HepG2 (cell line): ENCODE measurements at regions not wholly inside any gene's neighbourhood (a gene's known extent, or its start where the extent isn't known, plus 50 kb on each side); places are given as distances from the start of the nearest gene placed in this dataset.

Source experiments
- ATAC-seq: fragments of 200-7000 bp; cut with Tn5 transposase; 3 replicates; pipeline ENCODE4 v1.9.1; 2020; ENCODE audit warnings: mild to moderate bottlenecking, moderate library complexity
- BruUV-seq: library from RNA; stranded (reverse); fragments of 400-500 nt; replicated peaks from 2 replicates; lab custom pipeline; 2021; lab: Mats Ljungman, UMichigan
- CTCF ChIA-PET: fragments of 300-600 bp; formaldehyde crosslinking; extraction: SDS; loops from one replicate; lab custom pipeline; 2021; ENCODE audit warnings: low total read pairs, inconsistent platforms, low intra/inter-chr PET ratio; lab: Yijun Ruan, JAX
- POLR2A ChIA-PET: fragments of 350-600 bp; sonication (Branson Sonifier 250); formaldehyde crosslinking; loops from one replicate; lab custom pipeline; 2020; ENCODE audit warnings: antibody characterized with exemption, inconsistent platforms; lab: Yijun Ruan, JAX
- DNase-seq: peaks from one replicate; pipeline ENCODE4 v3.0.0-alpha.2; 2015; ENCODE audit warnings: low spot score
- FAIRE-seq: peaks from 3 replicates; lab custom pipeline; 2011; peaks lifted over from hg19 to GRCh38; lab: Jason Lieb, UNC
- H2AFZ ChIP-seq: one replicate; pipeline ENCODE4 v1.6.1; 2011; ENCODE audit warnings: low read length, inconsistent platforms
- H3K27ac ChIP-seq: fragments of 300-600 bp; 3 replicates; pipeline ENCODE4 v1.8.0; 2011; ENCODE audit warnings: mixed run types, mild to moderate bottlenecking, mixed read lengths, low read length, inconsistent platforms; ENCODE audit not compliant: insufficient read depth; ENCODE audit errors: extremely low read length
- H3K27me3 ChIP-seq, 2 experiments: fragments of 200-600 bp in 1 of 2; 2 replicates in 1 of 2; 3 replicates in 1 of 2; pipeline versions ENCODE4 v1.6.0 to v1.8.0; 2011; ENCODE audit warnings: low read length in 2 of 2, mild to moderate bottlenecking in 2 of 2, moderate library complexity in 2 of 2, inconsistent platforms in 1 of 2; ENCODE audit not compliant: insufficient read depth in 2 of 2, control insufficient read depth in 1 of 2
- H3K36me3 ChIP-seq, 2 experiments: fragments of 200-600 bp in 1 of 2; replicated peaks in 1 of 2; 2 replicates in 1 of 2; 3 replicates in 1 of 2; pipeline versions ENCODE4 v1.5.1 to v1.8.0; 2011; ENCODE audit warnings: low read length in 2 of 2, inconsistent platforms in 1 of 2; ENCODE audit not compliant: insufficient read depth in 2 of 2, control insufficient read depth in 1 of 2
- H3K4me1 ChIP-seq: 2 replicates; pipeline ENCODE4 v1.5.1; 2012; ENCODE audit warnings: low read length, inconsistent platforms; ENCODE audit not compliant: insufficient read depth
- H3K4me2 ChIP-seq: 2 replicates; pipeline ENCODE4 v1.6.0; 2011; ENCODE audit warnings: low read depth, low read length, inconsistent platforms
- H3K4me3 ChIP-seq, 3 experiments: fragments of 200-600 bp in 1 of 3; sonication (generic), shearing (Covaris generic) in 1 of 3; replicated peaks in 1 of 3; 2 replicates each; pipeline ENCODE4 v1.5.1; 2011 to 2016; ENCODE audit warnings: low read length in 3 of 3, inconsistent platforms in 2 of 3, low read depth in 2 of 3, mild to moderate bottlenecking in 2 of 3, control low read depth in 1 of 3, mixed read lengths in 1 of 3; ENCODE audit not compliant: insufficient read depth in 1 of 3
- H3K79me2 ChIP-seq: one replicate; pipeline ENCODE4 v1.6.1; 2011; ENCODE audit warnings: low read length, inconsistent platforms; ENCODE audit not compliant: insufficient read depth
- H3K9ac ChIP-seq: 2 replicates; pipeline ENCODE4 v1.6.0; 2011; ENCODE audit warnings: mild to moderate bottlenecking, low read depth, low read length, inconsistent platforms; ENCODE audit not compliant: insufficient read depth
- H3K9me3 ChIP-seq: 2 replicates; pipeline ENCODE4 v1.5.1; 2012; ENCODE audit warnings: mild to moderate bottlenecking, low read length
- H4K20me1 ChIP-seq: 2 replicates; pipeline ENCODE4 v1.6.0; 2011; ENCODE audit warnings: inconsistent platforms, mild to moderate bottlenecking, low read length, moderate library complexity; ENCODE audit not compliant: insufficient read depth
- ATF3 ChIP-seq: sonication (generic); formaldehyde crosslinking; IDR thresholded peaks from 2 replicates; pipeline ENCODE4 v1.4.0; 2020; ENCODE audit warnings: missing genetic modification reagents
- POGK ChIP-seq: sonication (generic); formaldehyde crosslinking; conservative IDR thresholded peaks from 2 replicates; pipeline ENCODE4 v1.8.0; 2022; ENCODE audit warnings: mild to moderate bottlenecking, moderate library complexity, missing genetic modification reagents
- REL ChIP-seq: sonication (generic); formaldehyde crosslinking; conservative IDR thresholded peaks from 2 replicates; pipeline ENCODE4 v1.8.0; 2022; ENCODE audit warnings: mild to moderate bottlenecking, missing genetic modification reagents, moderate library complexity
- RORA ChIP-seq: sonication (generic); formaldehyde crosslinking; IDR thresholded peaks from 2 replicates; pipeline ENCODE4 v1.5.0; 2020; ENCODE audit warnings: mild to moderate bottlenecking, missing genetic modification reagents, moderate library complexity
- ZFP36L1 ChIP-seq: sonication (generic); formaldehyde crosslinking; IDR thresholded peaks from 2 replicates; pipeline ENCODE4 v1.8.0; 2022; ENCODE audit warnings: mild to moderate bottlenecking, missing genetic modification reagents, moderate library complexity
- ZNF33B ChIP-seq: sonication (generic); formaldehyde crosslinking; IDR thresholded peaks from 2 replicates; pipeline ENCODE4 v1.5.1; 2020; ENCODE audit warnings: mild to moderate bottlenecking, missing genetic modification reagents
- ZNF577 ChIP-seq: sonication (generic); formaldehyde crosslinking; IDR thresholded peaks from 2 replicates; pipeline ENCODE4 v1.4.0; 2020; ENCODE audit warnings: mild to moderate bottlenecking, low read depth, missing genetic modification reagents, borderline replicate concordance
- WGBS: methylation state at CpG from one replicate; pipeline ENCODE4 v1.1.6; 2017; ENCODE audit warnings: low lambda C conversion rate; 5-methylcytosine and 5-hydroxymethylcytosine counted together
- in situ Hi-C: cut with HindIII; loops from 2 replicates; pipeline ENCODE4 v1.10.0; 2017; ENCODE audit warnings: low pct_unique_long_range_greater_than_20kb; ENCODE audit not compliant: extremely low pct_ligation_motif_present
- intact Hi-C: fragments of 100-400 bp; cut with micrococcal nuclease; formaldehyde crosslinking; loops from one replicate; pipeline ENCODE4 v1.10.0; 2022; ENCODE audit not compliant: unreplicated experiment

- WGBS: 2% methylated on average over 3 of the region's 3 CpGs
- no TSS peak for BruUV-seq
- in situ Hi-C loops (no loop called here), intact Hi-C loops (no loop called here)
- Histone ChIP-seq H3K79me2 (no peaks in the 10 kb centered on the region), H3K36me3 (no peaks in the 10 kb centered on the region), H3K9ac (no peak overlapping the region), H3K4me3 (no peak overlapping the region), H3K4me1 (no peaks in the 10 kb centered on the region), H2AFZ (no peak overlapping the region), H3K27ac (no peak overlapping the region), H4K20me1 (no peaks in the 10 kb centered on the region), H3K9me3 (no peaks in the 10 kb centered on the region), H3K27me3 (no peaks in the 10 kb centered on the region), H3K4me2 (no peak overlapping the region)
- no peak for ATAC-seq
- CTCF ChIA-PET: no interaction called here
- no peak for DNase-seq
- POLR2A ChIA-PET: no interaction called here
- FAIRE-seq: no peak
- no peak for TF ChIP-seq ZNF577 (CRISPR knock-in tag)
- no peak for TF ChIP-seq REL (CRISPR knock-in tag)
- TF ChIP-seq POGK: no peak
- no peak for TF ChIP-seq RORA
- no peak for TF ChIP-seq ATF3 (CRISPR knock-in tag)
- TF ChIP-seq ZFP36L1 (CRISPR knock-in tag): no peak
- TF ChIP-seq ZNF33B (CRISPR knock-in tag): no peak
These were observed 252.9 kb upstream of the CBLB start for GRCh38 chr3:106121491-106122289.
